ENCODE measurements at regions not wholly inside any gene's neighbourhood (a gene's known extent, or its start where the extent isn't known, plus 50 kb on each side); places are given as distances from the start of the nearest gene placed in this dataset.

DNA sequence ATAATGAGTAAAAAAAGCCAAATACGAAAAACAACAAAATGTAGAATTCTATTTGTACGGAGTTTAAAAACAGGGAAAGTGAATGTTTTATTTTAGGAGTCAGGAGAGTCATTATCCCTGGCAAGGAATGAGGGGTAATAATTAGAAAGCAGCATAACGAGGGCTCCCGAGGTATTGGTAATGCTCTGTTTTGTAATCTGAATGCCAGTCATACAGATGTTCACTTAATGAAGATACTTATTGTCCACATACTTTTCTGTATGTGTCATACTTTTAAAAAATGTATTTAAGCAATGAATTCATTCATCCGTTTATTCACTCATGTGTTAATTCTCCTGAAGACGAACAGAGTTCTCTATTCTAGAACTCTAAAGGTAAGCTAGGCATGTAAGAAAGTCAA lies 87.8 kb upstream of the BMP2K start:
- H3K4me3 ChIP-seq (ENCODE audit: low read length): no peak overlapping the region
- no peak for TF ChIP-seq EZH2phosphoT487 (IDR thresholded peaks at IDR 0.05; ENCODE audit: borderline replicate concordance, low read length)
- TF ChIP-seq, protein P1, sequence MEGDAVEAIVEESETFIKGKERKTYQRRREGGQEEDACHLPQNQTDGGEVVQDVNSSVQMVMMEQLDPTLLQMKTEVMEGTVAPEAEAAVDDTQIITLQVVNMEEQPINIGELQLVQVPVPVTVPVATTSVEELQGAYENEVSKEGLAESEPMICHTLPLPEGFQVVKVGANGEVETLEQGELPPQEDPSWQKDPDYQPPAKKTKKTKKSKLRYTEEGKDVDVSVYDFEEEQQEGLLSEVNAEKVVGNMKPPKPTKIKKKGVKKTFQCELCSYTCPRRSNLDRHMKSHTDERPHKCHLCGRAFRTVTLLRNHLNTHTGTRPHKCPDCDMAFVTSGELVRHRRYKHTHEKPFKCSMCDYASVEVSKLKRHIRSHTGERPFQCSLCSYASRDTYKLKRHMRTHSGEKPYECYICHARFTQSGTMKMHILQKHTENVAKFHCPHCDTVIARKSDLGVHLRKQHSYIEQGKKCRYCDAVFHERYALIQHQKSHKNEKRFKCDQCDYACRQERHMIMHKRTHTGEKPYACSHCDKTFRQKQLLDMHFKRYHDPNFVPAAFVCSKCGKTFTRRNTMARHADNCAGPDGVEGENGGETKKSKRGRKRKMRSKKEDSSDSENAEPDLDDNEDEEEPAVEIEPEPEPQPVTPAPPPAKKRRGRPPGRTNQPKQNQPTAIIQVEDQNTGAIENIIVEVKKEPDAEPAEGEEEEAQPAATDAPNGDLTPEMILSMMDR (IDR thresholded peaks at IDR 0.05; ENCODE audit: low read depth, low read length, poor library complexity, severe bottlenecking): no peak

DNA sequence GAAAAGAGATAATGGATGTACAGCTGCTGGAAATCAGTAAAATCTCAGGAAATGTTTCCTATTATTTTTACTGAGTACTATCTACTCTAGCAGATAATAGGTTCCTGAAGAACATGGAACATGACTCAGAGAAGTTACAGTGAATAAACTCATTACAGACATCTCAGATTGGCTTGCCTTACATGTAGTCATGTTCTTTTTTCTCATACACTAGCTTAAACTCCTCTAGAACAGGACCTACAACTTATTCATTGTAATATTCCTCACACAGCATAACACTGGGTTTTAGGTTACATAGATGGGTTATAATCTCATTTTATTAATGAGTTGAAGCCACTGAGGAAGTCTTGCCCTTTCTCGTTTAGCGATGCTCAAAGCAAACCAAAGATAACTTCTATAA lies 86.9 kb upstream of the BMP2K start:
- no peak overlapping the region for H3K4me3 ChIP-seq (ENCODE audit: low read length)
- H3K27ac ChIP-seq (ENCODE audit: low read depth, low read length): no peak overlapping the region
- H3F3A ChIP-seq (ENCODE audit: control insufficient read depth, insufficient read depth): no peaks in the 10 kb centered on the region
- H3K9me3 ChIP-seq (ENCODE audit: control insufficient read depth, insufficient read depth, low read length): no peaks in the 10 kb centered on the region
- H3K27me3 ChIP-seq (ENCODE audit: control insufficient read depth, low read length): peaks cover 2% of the 10 kb centered on the region; the same call in 1 of the 2 replicates
- no peaks in the 10 kb centered on the region for H3K9me2 ChIP-seq (replicated peaks; ENCODE audit: control insufficient read depth, low read length)
- no peaks in the 10 kb centered on the region for H4K20me1 ChIP-seq (ENCODE audit: control insufficient read depth, insufficient read depth, low read depth, low read length)
- no peak for TF ChIP-seq EZH2phosphoT487 (IDR thresholded peaks at IDR 0.05; ENCODE audit: borderline replicate concordance, low read length)
- TF ChIP-seq, protein P1 (IDR thresholded peaks at IDR 0.05; ENCODE audit: low read depth, low read length, poor library complexity, severe bottlenecking): no peak
- H3K4me2 ChIP-seq (ENCODE audit: low read length): no peak overlapping the region
- peaks cover 17% of the 10 kb centered on the region for H3K4me1 ChIP-seq (ENCODE audit: control insufficient read depth, low read length)
- no peaks in the 10 kb centered on the region for H3K79me2 ChIP-seq (ENCODE audit: control insufficient read depth, low read length)
- H3K36me3 ChIP-seq (ENCODE audit: control insufficient read depth, low read length): no peaks in the 10 kb centered on the region

More for the DNA sequence above, 87.8 kb upstream of the BMP2K start:
- Histone ChIP-seq H3K9me2 (replicated peaks; ENCODE audit: control insufficient read depth, low read length) (no peaks in the 10 kb centered on the region), H3F3A (ENCODE audit: control insufficient read depth, insufficient read depth) (no peaks in the 10 kb centered on the region), H3K4me2 (ENCODE audit: low read length) (no peak overlapping the region), H4K20me1 (ENCODE audit: control insufficient read depth, insufficient read depth, low read depth, low read length) (no peaks in the 10 kb centered on the region), H3K36me3 (ENCODE audit: control insufficient read depth, low read length) (no peaks in the 10 kb centered on the region), H3K4me1 (ENCODE audit: control insufficient read depth, low read length) (peaks cover 17% of the 10 kb centered on the region), H3K79me2 (ENCODE audit: control insufficient read depth, low read length) (no peaks in the 10 kb centered on the region), H3K27me3 (ENCODE audit: control insufficient read depth, low read length) (peaks cover 2% of the 10 kb centered on the region; the same call in 1 of the 2 replicates), H3K9me3 (ENCODE audit: control insufficient read depth, insufficient read depth, low read length) (no peaks in the 10 kb centered on the region), H3K27ac (ENCODE audit: low read depth, low read length) (no peak overlapping the region)

DNA sequence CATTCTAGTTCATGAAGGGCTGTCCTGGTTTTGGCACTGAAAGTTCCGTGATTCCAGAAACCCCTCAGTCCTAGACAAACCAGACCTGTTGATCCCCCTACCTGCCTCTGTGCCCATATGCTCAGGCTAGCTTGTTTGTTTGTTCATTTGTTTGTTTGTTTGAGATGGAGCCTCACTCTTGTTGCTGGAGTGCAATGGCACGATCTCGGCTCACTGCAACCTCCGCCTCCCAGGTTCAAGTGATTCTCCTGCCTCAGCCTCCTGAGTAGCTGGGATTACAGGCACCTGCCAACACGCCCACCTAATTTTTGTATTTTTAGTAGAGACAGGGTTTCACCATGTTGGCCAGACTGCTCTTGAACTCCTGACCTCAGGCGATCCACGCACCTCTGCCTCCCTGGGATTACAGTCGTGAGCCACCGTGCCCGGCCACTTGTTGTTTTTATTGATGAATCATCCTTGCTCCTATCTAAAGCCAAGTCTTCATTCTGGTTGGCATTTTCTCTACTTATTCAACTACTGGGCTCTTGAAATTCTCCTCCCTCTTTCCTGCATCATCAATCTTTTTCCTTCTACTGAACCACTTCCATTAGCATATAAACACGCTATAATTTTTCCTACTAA lies 86.3 kb upstream of the BMP2K start:
- H3K9me3 ChIP-seq (ENCODE audit: control insufficient read depth, insufficient read depth, low read length): no peaks in the 10 kb centered on the region
- H3K27me3 ChIP-seq (ENCODE audit: control insufficient read depth, low read length): peaks cover 2% of the 10 kb centered on the region; the same call in 1 of the 2 replicates
- H3K36me3 ChIP-seq (ENCODE audit: control insufficient read depth, low read length): no peaks in the 10 kb centered on the region
- H3K79me2 ChIP-seq (ENCODE audit: control insufficient read depth, low read length): no peaks in the 10 kb centered on the region
- peaks cover 17% of the 10 kb centered on the region for H3K4me1 ChIP-seq (ENCODE audit: control insufficient read depth, low read length)
- no peak overlapping the region for H3K27ac ChIP-seq (ENCODE audit: low read depth, low read length)
- H3K9me2 ChIP-seq (replicated peaks; ENCODE audit: control insufficient read depth, low read length): no peaks in the 10 kb centered on the region
- H3K4me2 ChIP-seq (ENCODE audit: low read length): no peak overlapping the region
- TF ChIP-seq, protein P1 (IDR thresholded peaks at IDR 0.05; ENCODE audit: low read depth, low read length, poor library complexity, severe bottlenecking): no peak
- TF ChIP-seq EZH2phosphoT487 (IDR thresholded peaks at IDR 0.05; ENCODE audit: borderline replicate concordance, low read length): no peak
- H4K20me1 ChIP-seq (ENCODE audit: control insufficient read depth, insufficient read depth, low read depth, low read length): no peaks in the 10 kb centered on the region
- no peaks in the 10 kb centered on the region for H3F3A ChIP-seq (ENCODE audit: control insufficient read depth, insufficient read depth)
- no peak overlapping the region for H3K4me3 ChIP-seq (ENCODE audit: low read length)

Measured in DOHH2 (cell line).